Left kidney (tissue), 1 donor: ENCODE measurements at regions not wholly inside any gene's neighbourhood (a gene's known extent, or its start where the extent isn't known, plus 50 kb on each side); places are given as distances from the start of the nearest gene placed in this dataset.
A peak's percentile ranks its signal among the peaks of the same experiment; 100 is the strongest.

Source experiments
- DNase-seq: peaks from one replicate; pipeline ENCODE4 v3.0.0-alpha.2; 2013

DNA sequence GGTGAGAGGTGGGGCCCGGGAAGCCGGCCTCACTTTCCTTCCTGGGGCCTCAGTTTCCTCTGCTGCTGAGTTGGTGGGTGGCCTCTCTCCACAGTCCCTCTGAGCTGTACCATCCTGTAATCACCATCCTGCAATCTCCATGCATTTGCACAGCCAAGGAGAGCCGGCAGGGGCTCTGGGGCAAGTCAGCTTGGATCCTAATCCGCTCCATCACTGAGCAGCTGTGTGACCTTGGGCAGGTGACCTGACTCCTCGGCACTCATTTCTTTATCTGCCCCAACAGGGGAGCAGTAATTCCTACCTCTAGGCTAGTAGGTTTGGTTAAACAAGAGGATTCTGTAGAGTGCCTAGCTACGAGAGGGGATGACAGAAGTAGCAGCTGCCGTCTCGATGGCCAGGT, 88.2 kb upstream of the ZNF618 start:
- DNase-seq: no peak

DNA sequence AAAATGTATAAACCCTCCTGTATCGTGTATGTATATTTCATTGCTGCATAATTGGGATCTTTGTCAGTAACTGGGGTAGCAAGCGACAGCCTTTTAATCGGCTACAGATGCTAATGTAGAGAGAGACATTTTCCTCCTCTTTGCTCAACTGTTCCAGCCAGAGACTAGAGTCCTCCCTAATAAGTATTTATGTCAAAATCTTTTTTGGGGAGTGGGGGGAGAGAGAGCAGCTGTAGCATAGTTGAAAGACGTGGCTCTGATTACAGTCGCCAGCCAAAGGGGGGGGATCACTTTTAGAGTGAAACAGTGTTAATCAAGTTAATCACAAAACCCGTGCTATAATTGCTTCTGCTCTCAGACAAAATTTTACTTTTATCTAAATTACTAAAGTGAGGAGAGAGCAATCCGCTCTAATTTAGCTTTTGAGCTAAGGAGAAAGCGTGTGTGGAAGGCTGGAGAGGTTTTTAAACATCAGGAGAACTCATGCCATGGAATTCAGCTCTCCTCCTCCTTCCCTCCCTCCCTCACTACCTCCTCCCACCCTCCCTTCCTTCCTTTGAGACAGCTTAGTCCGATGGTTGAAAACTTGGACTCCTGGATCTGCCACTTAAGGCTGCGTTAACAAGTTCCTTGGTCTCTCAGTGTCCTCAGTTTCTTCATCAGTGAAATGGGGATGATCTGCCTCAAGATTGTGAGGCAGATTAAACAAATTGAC, 87.3 kb upstream of the ZNF618 start:
- DNase-seq: no peak

DNA sequence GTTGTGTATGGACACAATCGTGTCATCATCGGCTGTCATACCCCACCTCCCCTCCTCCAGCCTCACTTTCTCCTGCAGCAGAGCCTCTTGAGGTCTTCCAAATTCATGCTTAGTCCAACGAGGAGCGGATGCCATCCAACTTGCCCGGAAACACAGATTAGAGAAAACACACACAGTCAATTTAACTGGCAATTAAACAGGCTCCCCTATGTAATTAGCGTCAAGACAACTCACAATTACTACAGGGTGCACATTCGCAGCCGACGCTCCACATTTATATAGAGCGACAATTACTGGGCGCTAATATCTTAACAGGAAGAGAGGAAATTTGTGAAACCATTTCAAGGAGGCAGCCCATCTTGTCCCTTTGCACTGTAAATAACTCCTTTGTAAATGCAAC, 86.0 kb upstream of the ZNF618 start:
- DNase-seq: no peak

DNA sequence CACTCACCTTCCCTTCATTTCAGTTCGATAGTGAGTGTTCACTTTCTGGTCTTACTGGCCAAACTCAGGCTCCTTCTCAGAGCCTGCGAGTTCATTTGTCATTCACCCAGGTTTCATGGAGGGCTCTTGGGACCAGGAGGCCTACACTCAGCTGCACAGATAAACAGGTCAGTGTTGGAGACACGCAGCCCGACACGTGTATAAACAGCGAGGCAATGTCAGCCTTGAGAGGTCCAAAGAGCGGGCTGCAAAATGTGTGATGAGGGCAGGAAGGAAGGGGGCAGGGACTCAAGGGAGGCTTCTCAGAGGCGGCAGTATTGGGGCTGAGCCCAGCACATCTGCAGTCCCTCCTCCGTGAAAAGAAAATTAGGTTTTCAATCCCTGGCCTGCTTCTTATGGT, 82.6 kb upstream of the ZNF618 start:
- DNase-seq: no peak

DNA sequence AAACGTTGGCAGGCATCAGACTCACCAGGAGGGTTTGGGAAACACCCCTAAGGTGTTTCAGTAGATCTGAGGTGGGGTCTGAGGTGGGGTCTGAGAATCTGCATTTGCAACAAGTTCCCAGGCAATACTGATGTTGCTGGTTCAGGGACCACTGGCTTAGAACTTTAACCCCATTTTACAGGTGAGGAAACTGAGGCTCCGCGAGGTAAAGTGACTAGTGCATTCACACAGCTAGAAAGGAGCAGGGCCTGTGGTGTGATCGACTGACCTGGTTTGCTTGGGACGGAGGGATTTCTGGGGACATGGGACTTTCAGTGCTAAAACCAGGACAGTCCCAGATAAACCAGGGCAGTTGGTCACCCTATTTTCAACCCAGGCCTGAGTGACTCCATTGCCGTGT, 81.4 kb upstream of the ZNF618 start:
- DNase-seq: no peak

DNA sequence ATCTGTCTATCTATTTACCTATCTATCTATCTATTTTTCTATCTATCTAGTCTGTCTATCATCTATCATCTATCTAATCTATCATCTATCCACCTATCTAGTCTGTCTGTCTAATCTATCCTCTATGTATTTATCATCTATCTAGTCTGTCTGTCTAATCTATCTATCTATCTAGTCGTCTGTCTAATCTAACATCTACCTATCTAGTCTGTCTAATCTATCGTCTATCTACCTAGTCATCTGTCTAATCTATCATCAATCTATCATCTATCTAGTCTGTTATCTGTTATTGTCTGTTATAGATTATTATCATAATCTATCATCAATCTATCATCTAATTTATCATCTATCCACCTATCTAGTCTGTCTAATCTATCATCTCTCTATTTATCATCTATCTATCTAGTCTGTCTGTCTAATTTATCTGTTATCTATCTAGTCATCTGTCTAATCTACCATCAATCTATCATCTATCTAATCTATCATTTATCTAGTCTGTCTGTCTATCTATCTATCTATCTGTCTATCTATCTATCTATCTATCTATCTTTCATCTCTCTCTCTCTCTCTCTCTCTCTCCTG, 80.2 kb upstream of the ZNF618 start:
- no peak for DNase-seq

DNA sequence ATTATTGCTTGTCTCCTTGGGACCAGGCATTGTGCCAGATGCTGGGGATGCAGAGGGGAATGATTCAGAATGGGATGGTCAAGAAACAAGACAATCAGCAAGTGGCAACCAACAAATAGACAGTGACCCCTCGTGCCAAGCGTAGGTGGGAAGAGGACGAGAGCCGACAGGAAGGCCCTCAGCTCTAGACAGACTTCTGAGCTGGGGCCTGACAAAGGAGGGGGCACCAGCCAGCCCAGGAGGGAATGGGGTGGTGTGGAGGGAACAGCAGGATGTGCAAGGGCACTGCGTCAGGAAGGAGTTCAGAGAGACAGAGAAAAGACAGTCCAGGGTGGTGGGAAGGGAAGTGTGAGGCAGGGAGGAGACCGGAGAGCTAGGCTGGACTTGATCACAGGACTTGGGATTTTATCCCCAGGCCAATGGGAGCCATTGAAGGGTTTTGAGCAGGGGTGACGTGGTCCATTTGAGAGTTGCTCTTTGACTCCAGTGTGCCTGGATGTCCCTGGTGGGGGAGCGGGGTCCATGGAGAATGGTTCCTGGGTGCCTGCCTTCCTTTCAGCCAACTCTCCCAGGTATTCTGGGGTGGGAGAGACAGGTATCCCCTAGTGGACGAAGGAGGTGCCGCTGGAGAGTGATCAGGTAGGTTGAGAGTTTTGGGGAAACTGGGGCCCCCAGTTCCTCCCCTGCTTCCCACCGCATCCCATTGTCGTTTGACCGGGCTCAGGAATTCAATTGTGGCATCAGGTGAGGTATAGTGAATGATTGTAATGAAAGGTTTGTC, 79.3 kb upstream of the ZNF618 start:
- DNase-seq: no peak

DNA sequence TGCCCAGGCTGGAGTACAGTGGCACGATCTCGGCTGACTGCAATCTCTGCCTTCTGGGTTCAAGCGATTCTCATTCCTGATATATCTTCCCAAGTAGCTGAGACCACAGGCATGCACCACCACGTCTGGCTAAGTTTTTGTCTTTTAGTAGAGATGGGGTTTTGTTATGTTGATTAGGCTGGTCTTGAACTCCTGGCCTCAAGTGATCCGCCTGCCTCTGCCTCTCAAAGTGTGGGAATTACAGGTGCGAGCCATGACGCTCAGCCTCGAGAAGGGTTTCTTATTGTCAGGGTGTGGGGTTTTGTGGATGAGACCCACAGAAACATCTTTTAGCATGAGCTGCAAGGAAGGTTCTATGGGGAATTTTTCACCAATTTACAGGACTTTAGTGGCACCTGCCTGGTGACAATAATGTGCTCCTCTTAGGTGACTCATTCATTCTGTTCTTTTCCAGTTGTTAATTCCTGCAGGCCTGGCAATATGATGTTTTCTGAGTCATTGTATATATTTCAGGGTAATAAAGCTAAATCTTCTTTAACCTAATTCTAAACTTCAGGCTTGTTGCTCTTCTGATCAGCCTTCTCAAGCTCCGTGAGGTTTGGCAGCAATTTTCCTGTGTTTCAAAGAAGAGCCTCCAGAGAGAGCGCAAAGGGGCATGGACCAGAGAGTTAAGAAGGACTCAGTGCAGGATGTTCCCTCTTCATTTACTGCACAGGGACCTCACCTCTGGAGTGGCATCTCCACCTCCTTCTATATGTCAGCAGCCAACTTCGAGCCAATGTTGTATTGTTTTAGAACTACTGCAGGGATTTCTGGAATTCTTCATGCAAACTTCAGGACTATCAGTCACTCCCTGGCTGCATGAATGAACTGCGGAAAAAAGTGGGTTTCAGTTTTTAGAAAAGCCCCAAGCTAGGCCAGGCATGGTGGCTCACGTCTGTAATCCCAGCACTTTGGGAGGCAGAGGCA, 77.8 kb upstream of the ZNF618 start:
- no peak for DNase-seq

DNA sequence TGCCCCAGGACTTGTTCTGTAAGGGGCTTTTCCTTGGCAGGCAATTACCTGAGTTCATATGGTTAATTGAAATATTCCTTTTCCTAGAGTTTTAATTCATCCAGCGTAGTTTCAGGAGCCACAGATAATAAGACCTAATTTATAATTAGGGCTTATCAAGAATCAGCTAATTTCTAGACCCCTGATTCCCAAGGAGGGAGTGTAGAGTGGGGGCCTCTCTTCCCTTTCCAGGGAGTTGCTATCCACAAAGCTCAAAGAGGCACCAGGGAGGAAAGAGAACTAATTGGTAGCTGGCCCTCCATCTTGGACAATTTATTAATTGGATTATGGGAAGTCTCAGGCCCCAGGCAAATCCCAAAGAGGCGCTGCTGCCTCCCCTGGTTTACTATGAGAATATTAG, 75.8 kb upstream of the ZNF618 start:
- DNase-seq: no peak

DNA sequence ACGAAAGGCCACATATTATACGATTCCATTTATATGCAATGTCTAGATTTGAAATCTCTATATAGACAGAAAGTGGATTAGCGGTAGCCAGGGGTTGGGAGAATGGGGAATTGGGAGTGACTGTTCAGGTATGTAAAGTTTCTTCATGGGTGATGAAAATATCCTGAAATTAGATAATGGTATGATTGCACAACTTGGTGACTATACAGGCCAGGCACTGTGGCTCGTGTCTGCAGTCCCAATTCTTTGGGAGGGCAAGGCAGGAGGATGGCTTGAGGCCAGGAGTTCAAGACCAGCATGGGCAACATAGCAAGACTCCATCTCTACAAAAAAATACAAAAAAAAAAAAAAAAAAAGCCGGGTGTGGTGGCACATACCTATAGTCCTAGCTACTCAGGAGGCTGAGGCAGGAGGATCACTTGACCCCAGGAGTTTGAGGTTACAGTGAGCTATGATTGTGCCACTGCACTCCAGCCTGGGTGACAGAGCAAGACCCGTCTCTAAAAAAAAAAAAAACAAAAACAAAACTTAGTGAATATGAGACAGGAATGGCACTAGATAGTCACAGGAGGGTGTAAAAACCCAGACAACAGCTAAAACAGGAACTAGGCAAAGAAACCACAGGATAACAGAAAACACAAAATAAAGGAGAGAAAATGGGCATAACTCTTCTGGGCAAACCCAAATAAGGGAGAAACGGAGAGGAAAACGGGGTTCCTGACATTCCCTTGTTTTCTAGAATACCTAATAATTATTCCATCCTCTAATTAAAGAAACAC, 72.1 kb upstream of the ZNF618 start:
- no peak for DNase-seq

DNA sequence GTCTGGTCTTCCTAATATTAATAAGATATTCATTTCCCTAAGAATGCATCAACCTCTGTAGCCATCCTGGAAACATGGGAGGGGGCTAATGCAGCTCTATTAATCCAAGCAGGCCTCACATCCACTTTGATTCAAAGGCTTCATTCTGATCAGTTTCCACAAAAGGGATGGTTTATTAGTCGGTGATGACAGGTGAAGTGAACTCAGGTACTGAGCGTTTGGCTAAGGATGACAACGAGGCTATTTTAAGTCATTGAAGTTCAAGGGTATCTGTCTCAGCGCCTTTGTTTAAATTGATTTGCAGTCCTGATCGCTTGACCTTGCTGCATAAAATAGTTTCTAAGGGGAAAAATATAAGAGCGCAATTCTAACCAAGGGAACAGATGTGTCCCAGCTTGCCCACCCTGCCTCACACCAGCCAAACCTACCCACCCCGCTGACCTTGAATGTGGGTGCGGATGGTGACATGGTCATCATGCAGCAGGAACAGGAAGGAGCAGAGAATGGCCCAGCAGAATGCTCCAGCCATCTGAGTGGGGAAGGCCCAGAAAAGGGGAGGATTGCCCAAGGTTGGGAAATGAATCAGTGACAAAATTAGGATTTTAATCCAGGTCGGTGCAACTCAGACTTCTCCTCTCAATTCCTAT, 70.5 kb upstream of the ZNF618 start:
- no peak for DNase-seq

DNA sequence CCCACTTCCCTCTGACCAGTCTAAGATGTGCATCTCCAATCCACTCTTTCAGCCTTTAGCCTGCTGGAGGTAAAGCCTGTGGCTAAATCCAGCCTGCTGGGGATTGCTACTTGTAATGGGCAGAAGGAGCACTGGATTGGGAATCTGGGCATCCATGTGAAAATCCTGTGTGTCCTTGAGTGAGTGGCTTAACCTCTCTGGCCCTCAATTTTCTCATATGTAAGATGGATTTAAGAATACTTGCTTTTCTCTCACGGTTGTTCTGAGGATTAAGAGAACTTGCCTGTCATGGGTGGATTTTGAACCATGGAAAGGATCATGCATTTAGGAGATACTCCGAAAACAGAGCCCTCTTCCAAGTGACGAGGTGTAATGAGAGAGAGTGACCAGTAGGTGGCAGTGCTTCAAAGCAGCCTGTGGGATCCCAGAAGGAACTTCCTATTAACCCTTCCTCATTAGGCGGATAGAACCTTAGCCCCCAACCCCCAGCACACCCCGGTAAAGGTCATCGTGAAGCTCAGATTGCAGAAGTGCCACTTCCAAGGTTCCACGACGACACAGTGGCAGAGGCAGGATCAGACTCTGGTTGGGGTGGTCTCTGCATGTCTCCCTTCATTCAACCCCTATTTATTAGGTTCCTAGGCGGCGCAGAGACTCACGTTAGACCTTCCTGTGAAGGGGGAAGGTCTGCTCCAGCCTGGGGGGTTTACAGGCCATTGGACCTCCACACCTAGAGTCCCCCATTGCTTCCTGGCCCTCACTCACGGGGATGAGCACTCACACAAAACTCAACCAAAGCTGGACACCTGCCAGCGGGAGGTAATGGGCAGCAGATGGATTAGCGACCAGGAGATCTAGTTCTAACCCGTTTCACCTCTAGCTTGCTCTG, 68.7 kb upstream of the ZNF618 start:
- peak; percentile 53 for DNase-seq

DNA sequence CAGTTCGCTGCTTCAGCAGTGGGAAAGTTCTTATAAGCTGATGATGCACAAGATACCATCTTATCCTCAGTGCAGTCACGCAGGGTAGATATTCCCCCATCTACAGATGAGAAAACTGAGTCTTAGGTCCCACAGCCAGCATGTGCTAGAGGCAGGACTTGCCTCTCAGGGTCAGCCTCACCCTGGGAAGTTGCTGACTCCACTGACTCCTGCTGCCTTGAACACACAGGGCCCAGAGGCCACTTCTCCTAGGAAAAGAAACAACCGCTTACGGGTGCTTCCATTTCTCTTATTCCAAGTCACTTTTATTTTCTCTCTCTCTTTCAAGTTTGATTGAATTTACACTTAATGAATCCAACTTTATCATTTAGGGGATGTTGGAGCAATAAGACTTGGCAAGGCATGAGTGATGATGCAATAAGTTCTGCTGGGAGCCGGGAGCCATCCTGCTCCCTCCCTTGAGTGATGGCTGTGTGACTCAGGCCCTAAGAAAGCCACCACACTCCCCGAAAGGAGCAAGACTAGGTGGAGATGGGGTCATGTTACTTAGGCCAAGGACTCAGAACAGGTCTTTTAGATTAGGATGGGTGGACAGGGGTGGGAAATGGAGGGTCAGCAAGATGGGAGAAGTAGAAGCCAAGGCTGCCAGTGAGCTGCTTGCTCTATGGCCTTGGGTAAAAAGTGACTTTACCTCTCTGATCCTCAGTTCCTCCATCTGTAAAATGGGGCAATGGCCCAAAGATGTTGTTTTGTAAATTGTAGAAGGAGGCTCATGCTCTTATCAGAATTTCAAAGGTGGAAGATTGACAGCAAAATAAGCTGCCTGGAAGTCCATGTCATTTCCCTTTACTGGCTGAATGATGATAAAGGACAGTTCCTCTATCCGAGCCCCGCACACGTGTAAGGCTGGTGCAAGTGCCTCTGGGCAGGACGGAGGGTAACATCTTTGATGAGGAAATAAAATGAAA, 67.4 kb upstream of the ZNF618 start:
- no peak for DNase-seq

DNA sequence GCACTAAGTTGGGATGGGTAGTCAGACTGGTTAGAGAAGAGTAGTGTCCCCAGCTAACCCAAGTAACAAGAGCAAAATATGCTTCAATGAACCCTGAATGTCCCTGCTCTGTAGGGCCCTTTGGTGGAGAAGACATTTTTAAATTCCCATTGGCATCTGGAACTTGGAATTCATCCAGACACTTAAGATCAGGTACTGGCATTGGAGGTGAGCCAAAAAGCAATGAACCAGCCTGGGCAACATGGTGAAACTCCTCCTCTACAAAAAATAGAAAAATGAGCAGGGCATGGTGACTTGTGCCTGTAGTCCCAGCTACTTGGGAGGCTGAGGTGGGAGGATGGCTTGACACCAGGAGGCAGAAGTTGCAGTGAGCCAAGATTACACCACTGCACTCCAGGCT, 58.9 kb upstream of the ZNF618 start:
- DNase-seq: no peak

DNA sequence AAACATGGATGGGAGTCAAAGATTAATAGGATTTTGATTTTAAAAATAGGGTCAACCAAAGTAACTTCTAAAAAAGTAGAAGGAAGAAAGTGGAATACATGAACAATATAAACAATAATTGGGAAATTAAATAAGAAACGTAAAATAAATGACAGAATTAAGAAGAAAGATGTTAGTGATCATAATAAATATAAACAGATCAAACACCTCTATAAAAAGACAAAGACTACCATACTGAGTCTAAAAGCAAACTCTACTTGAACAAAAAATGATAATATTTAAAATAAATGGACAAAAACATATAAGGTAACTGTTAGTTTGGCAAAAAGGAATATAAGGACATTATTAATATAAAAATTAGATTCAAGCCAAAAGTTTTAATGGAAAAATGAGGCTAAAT, 57.7 kb upstream of the ZNF618 start:
- no peak for DNase-seq

DNA sequence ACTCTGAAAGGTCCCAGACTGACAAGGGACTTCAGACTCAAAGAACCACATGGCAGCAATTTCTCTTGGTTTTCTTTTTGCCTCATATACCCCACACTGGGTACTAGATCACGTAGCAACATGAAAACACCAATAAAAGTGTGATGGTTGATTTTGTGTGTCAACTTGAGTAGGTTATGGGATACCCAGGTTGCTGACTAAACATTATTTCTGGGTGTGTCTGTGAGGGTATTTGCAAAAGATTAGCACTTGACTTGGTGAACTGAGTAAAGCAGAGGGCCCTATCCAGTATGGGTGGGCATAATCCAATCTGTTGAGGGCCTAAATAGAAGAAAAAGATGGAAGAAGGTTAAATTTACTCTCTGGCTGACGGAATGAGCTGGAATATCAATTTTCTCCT, 53.8 kb upstream of the ZNF618 start:
- no peak for DNase-seq

DNA sequence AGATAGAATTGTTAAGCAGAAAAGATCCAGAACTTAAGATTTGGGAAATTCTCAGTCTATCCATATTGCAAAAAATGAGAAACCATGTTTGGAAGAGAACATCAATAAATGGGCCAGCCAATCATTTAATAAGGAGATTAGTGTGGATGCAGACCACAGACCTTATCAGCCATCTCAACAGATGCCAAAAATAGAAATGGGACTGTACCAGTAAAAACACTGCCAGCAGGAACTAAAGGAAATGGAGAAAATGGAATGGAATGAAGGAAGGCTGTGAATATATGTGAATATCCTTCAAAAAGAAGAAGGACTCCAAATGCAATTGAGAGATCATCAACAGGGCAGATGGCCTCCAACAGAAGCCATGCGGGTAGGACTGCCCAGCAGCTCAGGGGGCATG, 52.7 kb upstream of the ZNF618 start:
- no peak for DNase-seq
